ENCODE measurements at regions not wholly inside any gene's neighbourhood (a gene's known extent, or its start where the extent isn't known, plus 50 kb on each side); places are given as distances from the start of the nearest gene placed in this dataset.
"Not testable (repeated sequence)": the region's sequence is repeated elsewhere in the genome, so short reads cannot be mapped to it uniquely, and the experiment has no call there.

- not testable (repeated sequence) for DNase-seq
These were observed 131.5 kb upstream of the MED13 start for GRCh38 chr17:62196587-62196986.

GRCh38 chr17:62194401-62194800 is 129.3 kb upstream of the MED13 start:
- peak; percentile 31 for DNase-seq

GRCh38 chr17:62193249-62193648 is 128.2 kb upstream of the MED13 start:
- DNase-seq = no peak

GRCh38 chr17:62191390-62192361 is 126.6 kb upstream of the MED13 start:
- DNase-seq = no peak

- DNase-seq = no peak
These were observed 124.3 kb upstream of the MED13 start for GRCh38 chr17:62189377-62189776.

- DNase-seq = no peak
These were observed 123.6 kb upstream of the MED13 start for GRCh38 chr17:62188713-62189112.

- DNase-seq = peak; percentile 65
These were observed 122.6 kb upstream of the MED13 start for GRCh38 chr17:62187681-62188080.

- DNase-seq = no peak
These were observed 121.8 kb upstream of the MED13 start for GRCh38 chr17:62186841-62187240.

- no peak for DNase-seq
These were observed 115.7 kb upstream of the MED13 start for GRCh38 chr17:62180772-62181171.

- DNase-seq = peak; percentile 33
These were observed 114.6 kb upstream of the MED13 start for GRCh38 chr17:62179525-62180161.

- DNase-seq = no peak
These were observed 113.5 kb upstream of the MED13 start for GRCh38 chr17:62178579-62178978.

- peak; percentile 62 for DNase-seq
These were observed 107.6 kb upstream of the MED13 start for GRCh38 chr17:62172492-62173291.

- no peak for DNase-seq
These were observed 102.0 kb upstream of the MED13 start for GRCh38 chr17:62167076-62167475.

- no peak for DNase-seq
These were observed 100.0 kb upstream of the MED13 start for GRCh38 chr17:62164747-62165722.

GRCh38 chr17:62163847-62164246 is 98.8 kb upstream of the MED13 start:
- DNase-seq = no peak

GRCh38 chr17:62162898-62163297 is 97.8 kb upstream of the MED13 start:
- no peak for DNase-seq

- DNase-seq = no peak
These were observed 96.5 kb upstream of the MED13 start for GRCh38 chr17:62161405-62162148.

GRCh38 chr17:62160816-62161215 is 95.7 kb upstream of the MED13 start:
- no peak for DNase-seq

- DNase-seq = no peak
These were observed 94.9 kb upstream of the MED13 start for GRCh38 chr17:62159994-62160393.

GRCh38 chr17:62156949-62157348 is 91.9 kb upstream of the MED13 start:
- no peak for DNase-seq

- no peak for DNase-seq
These were observed 89.8 kb upstream of the MED13 start for GRCh38 chr17:62154909-62155308.

Data from hematopoietic multipotent progenitor cell treated with erythropoietin and hydrocortisone succinate and interleukin-3 and kit ligand, for 4 days (in vitro differentiated cells).